Right lung (tissue), 2 donors: ENCODE measurements at regions not wholly inside any gene's neighbourhood (a gene's known extent, or its start where the extent isn't known, plus 50 kb on each side); places are given as distances from the start of the nearest gene placed in this dataset.

ENCODE experiments used
- DNase-seq, 2 donors: peaks; one replicate each; pipeline ENCODE4 v3.0.0-alpha.2; 2013

- DNase-seq = peak in 1 of 2 donors; percentile 8
Measured at GRCh38 chr19:28883241-28883693, 329.7 kb downstream of the UQCRFS1 start.

GRCh38 chr19:28882818-28883217 is 330.1 kb downstream of the UQCRFS1 start:
- DNase-seq = no peak

GRCh38 chr19:28881616-28882015 is 331.3 kb downstream of the UQCRFS1 start:
- no peak for DNase-seq

GRCh38 chr19:28880735-28881401 is 332.1 kb downstream of the UQCRFS1 start:
- no peak for DNase-seq

GRCh38 chr19:28878862-28879566 is 333.9 kb downstream of the UQCRFS1 start:
- peak; percentile 39 to 64 for DNase-seq

- no peak for DNase-seq
Measured at GRCh38 chr19:28876609-28877123, 336.3 kb downstream of the UQCRFS1 start.

GRCh38 chr19:28874742-28875141 is 338.2 kb downstream of the UQCRFS1 start:
- no peak for DNase-seq

- DNase-seq = no peak
Measured at GRCh38 chr19:28873301-28873700, 339.6 kb downstream of the UQCRFS1 start.

GRCh38 chr19:28871099-28871725 is 341.7 kb downstream of the UQCRFS1 start:
- DNase-seq = no peak

- DNase-seq = no peak
Measured at GRCh38 chr19:28869459-28869858, 343.5 kb downstream of the UQCRFS1 start.

- no peak for DNase-seq
Measured at GRCh38 chr19:28868836-28869235, 344.1 kb downstream of the UQCRFS1 start.

- DNase-seq = no peak
Measured at GRCh38 chr19:28867978-28868377, 345.0 kb downstream of the UQCRFS1 start.

- DNase-seq = peak in 1 of 2 donors; percentile 15
Measured at GRCh38 chr19:28864577-28865042, 348.3 kb downstream of the UQCRFS1 start.

GRCh38 chr19:28864024-28864503 is 348.9 kb downstream of the UQCRFS1 start:
- no peak for DNase-seq

- no peak for DNase-seq
Measured at GRCh38 chr19:28862238-28862637, 350.7 kb downstream of the UQCRFS1 start.

- DNase-seq = no peak
Measured at GRCh38 chr19:28859811-28860210, 353.1 kb downstream of the UQCRFS1 start.

GRCh38 chr19:28858933-28859332 is 354.0 kb downstream of the UQCRFS1 start:
- DNase-seq = no peak

- no peak for DNase-seq
Measured at GRCh38 chr19:28857967-28858366, 355.0 kb downstream of the UQCRFS1 start.

- DNase-seq = no peak
Measured at GRCh38 chr19:28855216-28855615, 357.7 kb downstream of the UQCRFS1 start.

- DNase-seq = no peak
Measured at GRCh38 chr19:28847468-28847867, 365.5 kb downstream of the UQCRFS1 start.

GRCh38 chr19:28846094-28846812 is 366.7 kb downstream of the UQCRFS1 start:
- no peak for DNase-seq
